GM12874 (cell line): ENCODE measurements at regions not wholly inside any gene's neighbourhood (a gene's known extent, or its start where the extent isn't known, plus 50 kb on each side); places are given as distances from the start of the nearest gene placed in this dataset.

Experiments
- CTCF ChIP-seq: IDR thresholded peaks from 2 replicates; pipeline ENCODE4 v1.5.1; 2011; ENCODE audit warnings: low read depth, mild to moderate bottlenecking, control low read depth, low read length, moderate library complexity; ENCODE audit not compliant: insufficient read depth

DNA sequence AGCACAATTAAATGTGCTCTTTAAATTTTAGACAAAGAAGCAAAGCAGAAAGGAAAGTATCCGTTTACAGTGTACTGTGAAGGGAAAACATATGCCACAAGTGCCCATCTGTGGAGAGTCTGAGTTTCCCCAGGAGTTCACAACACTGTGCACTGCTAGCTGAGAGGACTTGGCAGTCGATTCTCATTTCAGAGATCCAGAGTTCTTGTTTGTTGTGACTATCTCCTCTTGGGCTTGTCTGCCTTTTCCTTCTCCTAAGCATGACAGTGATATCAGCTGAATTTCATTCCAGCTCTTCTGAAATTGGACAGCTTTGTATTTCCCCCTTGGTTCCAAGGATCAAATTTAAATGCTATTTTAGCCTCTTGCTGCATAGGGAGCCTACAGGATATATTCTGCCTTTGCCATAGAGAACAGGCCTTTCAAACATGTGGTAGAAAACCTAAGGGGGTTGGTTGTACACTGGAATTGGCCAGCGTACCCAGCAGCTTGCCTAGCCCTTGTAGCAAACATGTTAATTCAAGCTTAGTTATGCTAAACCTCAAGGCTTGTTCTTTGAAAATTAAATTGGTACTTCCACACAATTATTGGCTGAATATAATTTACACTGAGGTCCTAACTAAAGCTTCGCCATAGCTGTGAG, 259.2 kb upstream of the NOVA1 start:
- TF ChIP-seq CTCF: no peak

- TF ChIP-seq CTCF: no peak
Observed at GRCh38 chr14:26859483-26859882, 261.6 kb upstream of the NOVA1 start.

DNA sequence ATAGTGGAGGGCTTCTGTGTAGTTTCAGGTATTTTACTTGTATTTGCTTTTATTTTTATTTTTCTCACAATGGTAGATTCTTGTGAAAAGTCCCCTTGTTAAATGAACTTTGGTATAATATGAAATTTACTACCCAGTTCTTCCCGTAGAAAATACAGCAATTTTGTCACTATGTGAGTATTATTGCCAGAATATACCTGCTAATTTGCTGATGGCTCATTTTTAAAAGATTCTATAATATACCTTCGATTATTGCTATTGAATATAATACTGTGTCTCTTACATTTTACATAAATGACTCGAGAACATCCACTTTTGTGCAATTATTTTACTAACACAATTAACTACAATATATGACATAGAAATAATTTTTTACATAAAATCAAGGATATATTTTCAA, 262.3 kb upstream of the NOVA1 start:
- TF ChIP-seq CTCF: no peak

- no peak for TF ChIP-seq CTCF
Observed at GRCh38 chr14:26863736-26864135, 265.9 kb upstream of the NOVA1 start.

GRCh38 chr14:26866721-26867120, 268.9 kb upstream of the NOVA1 start:
- no peak for TF ChIP-seq CTCF

DNA sequence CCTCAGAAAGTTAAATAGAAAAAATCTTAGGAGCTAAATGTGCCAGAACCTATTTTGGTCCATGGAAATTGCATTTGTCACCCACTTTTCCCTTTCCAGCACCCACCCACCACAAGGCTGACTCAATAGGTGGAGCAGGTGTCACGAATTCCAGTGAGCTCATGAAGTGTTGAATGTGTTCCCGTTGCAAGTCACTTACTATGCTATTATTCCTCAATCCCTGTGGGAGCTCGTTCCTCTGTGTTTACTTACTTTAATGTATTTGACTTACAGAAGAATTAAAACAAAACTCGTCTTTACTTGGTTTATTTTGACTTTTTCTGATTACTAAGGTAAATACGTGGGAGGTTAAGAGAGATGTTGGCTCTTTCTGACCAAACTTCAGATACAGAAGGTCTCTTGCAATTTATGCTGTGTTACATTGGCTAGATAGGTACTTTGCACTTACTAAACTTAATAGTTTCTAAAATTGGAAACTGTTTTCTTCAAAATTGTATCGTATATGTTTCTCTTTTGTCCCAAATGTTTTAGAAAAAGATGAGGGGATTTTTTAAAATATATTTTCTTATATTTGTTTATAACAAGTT, 269.4 kb upstream of the NOVA1 start:
- TF ChIP-seq CTCF: no peak

- TF ChIP-seq CTCF: no peak
Observed at GRCh38 chr14:26870096-26870495, 272.3 kb upstream of the NOVA1 start.
